ENCODE measurements at regions not wholly inside any gene's neighbourhood (a gene's known extent, or its start where the extent isn't known, plus 50 kb on each side); places are given as distances from the start of the nearest gene placed in this dataset.

GRCh38 chr4:104752337-104752736 is 257.6 kb upstream of the CXXC4 start:
- H2BK5ac ChIP-seq (ENCODE audit: low read depth, low read length): no peak overlapping the region
- no peak overlapping the region for H2BK20ac ChIP-seq (ENCODE audit: low read length)
- no peak overlapping the region for H2AFZ ChIP-seq (ENCODE audit: low read length)
- no peak overlapping the region for H4K91ac ChIP-seq (replicated peaks; ENCODE audit: insufficient read length, low read length)
- POLR2A ChIA-PET (ENCODE audit: partially characterized antibody): no interaction called here
- no peaks in the 10 kb centered on the region for H3K4me1 ChIP-seq (replicated peaks in 1 of 4; ENCODE audit: control insufficient read depth in 3 of 4, insufficient read depth in 4 of 4, low read length in 3 of 4)
- H3K9me3 ChIP-seq (ENCODE audit: insufficient read depth in 2 of 2, low read depth in 1 of 2, low read length in 1 of 2): no peaks in the 10 kb centered on the region
- no peaks in the 10 kb centered on the region for H3K27me3 ChIP-seq (replicated peaks in 1 of 4; ENCODE audit: control insufficient read depth in 3 of 4, extremely low read depth in 1 of 4, insufficient read depth in 3 of 4, low read length in 3 of 4)
- no peaks in the 10 kb centered on the region for H3K79me1 ChIP-seq (ENCODE audit: low read depth, low read length)
- H4K20me1 ChIP-seq (replicated peaks in 1 of 2; ENCODE audit: control insufficient read depth in 1 of 2, insufficient read depth in 2 of 2, low read length in 2 of 2): no peaks in the 10 kb centered on the region
- no peak overlapping the region for H4K8ac ChIP-seq (ENCODE audit: extremely low read depth, insufficient read depth, low read length)
- H3K4me3 ChIP-seq (ENCODE audit: extremely low read depth in 1 of 4, insufficient read depth in 2 of 4, low read depth in 3 of 4, low read length in 4 of 4): no peak overlapping the region
- 82% methylated on average over 1 of the region's 1 CpG; no CpG with 5 or more reads in 1 of the 2 experiments for WGBS, 2 experiments (ENCODE audit: extremely low coverage in 1 of 2, insufficient coverage in 1 of 2, insufficient read length in 1 of 2, insufficient replicate concordance in 2 of 2, low coverage in 1 of 2, low lambda C conversion rate in 2 of 2, missing lambda C conversion rate in 1 of 2)
- CTCF ChIA-PET (ENCODE audit: partially characterized antibody): interaction anchor here (0.7 kb wide), 1 partner anchor 686 kb away, joined by 3 read pairs; no protein-coding TSS in a partner anchor
- FAIRE-seq (no peak), DNase-seq (ENCODE audit: low read depth in 1 of 2, low spot score in 2 of 2) (no peak)
- no peak overlapping the region for H3K23ac ChIP-seq (ENCODE audit: insufficient read length)
- H3K4me2 ChIP-seq (ENCODE audit: insufficient read depth in 1 of 2, low read depth in 2 of 2, low read length in 2 of 2): no peak overlapping the region
- no peaks in the 10 kb centered on the region for H3K79me2 ChIP-seq (ENCODE audit: control insufficient read depth in 1 of 2, insufficient read depth in 2 of 2, low read length in 2 of 2)
- no peak overlapping the region for H2BK12ac ChIP-seq (ENCODE audit: low read depth, low read length)
- H3K23me2 ChIP-seq (ENCODE audit: low read depth, low read length): no peaks in the 10 kb centered on the region
- H3K9ac ChIP-seq (replicated peaks in 1 of 4; ENCODE audit: extremely low read depth in 1 of 4, low read depth in 3 of 4, low read length in 3 of 4): no peak overlapping the region
- H3K36me3 ChIP-seq (ENCODE audit: control insufficient read depth in 2 of 4, insufficient read depth in 4 of 4, low read length in 3 of 4): no peaks in the 10 kb centered on the region
- no peak overlapping the region for H4K5ac ChIP-seq (ENCODE audit: insufficient read length, low read depth, low read length)
- no peak overlapping the region for H3K4ac ChIP-seq (replicated peaks; ENCODE audit: insufficient read length, low read depth, low read length)
- TF ChIP-seq CHD1 (IDR thresholded peaks at IDR 0.05; ENCODE audit: low read depth, low read length) (no peak), EGR1 (IDR thresholded peaks at IDR 0.05; ENCODE audit: borderline replicate concordance, low read depth, low read length) (no peak), CREB1 (IDR thresholded peaks at IDR 0.05) (no peak), SIN3A (conservative IDR thresholded peaks at IDR 0.05 in 1 of 2, IDR thresholded peaks at IDR 0.05 in 1 of 2; ENCODE audit: low read depth in 1 of 2, low read length in 2 of 2) (no peak)
- no peak overlapping the region for H3K56ac ChIP-seq (replicated peaks; ENCODE audit: insufficient read length, low read depth, low read length)
- no peak overlapping the region for H2BK120ac ChIP-seq (replicated peaks; ENCODE audit: low read depth, low read length)
- no peak overlapping the region for H3K14ac ChIP-seq (ENCODE audit: insufficient read length)
- H2AK5ac ChIP-seq (ENCODE audit: low read depth, low read length): no peak overlapping the region
- no peak overlapping the region for H2BK15ac ChIP-seq (ENCODE audit: low read length)
- H3K27ac ChIP-seq (ENCODE audit: low read depth, low read length): no peak overlapping the region
- no peak overlapping the region for H3K18ac ChIP-seq (ENCODE audit: extremely low read depth, low read length)

Measured in H1 (cell line).